ENCODE measurements at regions not wholly inside any gene's neighbourhood (a gene's known extent, or its start where the extent isn't known, plus 50 kb on each side); places are given as distances from the start of the nearest gene placed in this dataset.

GRCh38 chr13:84570831-84571230 is 688.6 kb upstream of the SLITRK1 start:
- intact Hi-C loops (cut with DNase I), result no loop called here
- TF ChIP-seq CTCF (IDR thresholded peaks at IDR 0.05), result no peak
- TF ChIP-seq POLR2A (IDR thresholded peaks at IDR 0.05), result no peak
- no peak overlapping the region for H3K4me3 ChIP-seq
- WGBS, 2 donors, result 82 to 90% methylated on average over 2 of the region's 2 CpGs
- no peaks in the 10 kb centered on the region for H3K36me3 ChIP-seq
- no peaks in the 10 kb centered on the region for H3K27me3 ChIP-seq
- no peak overlapping the region for H3K27ac ChIP-seq
- H3K4me1 ChIP-seq, result no peaks in the 10 kb centered on the region
- no peak for DNase-seq
- H3K9me3 ChIP-seq, result no peaks in the 10 kb centered on the region

DNA sequence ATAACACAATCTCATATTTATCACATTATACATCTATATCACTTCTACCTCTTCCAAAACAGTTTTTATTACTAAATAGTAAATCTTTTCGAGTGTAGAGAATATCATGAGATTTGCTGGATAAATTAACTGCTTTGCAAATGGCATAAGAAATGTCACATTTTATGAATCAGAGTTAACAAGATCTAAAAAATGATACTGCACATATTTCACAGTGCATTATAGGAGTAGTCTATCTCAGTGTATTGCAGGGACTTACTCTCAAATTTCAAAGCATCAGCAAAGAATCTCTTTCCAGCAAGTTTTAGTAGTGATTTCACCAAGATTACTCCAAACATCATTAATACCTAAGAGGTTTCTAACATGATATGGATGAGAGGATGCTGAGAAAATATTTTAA is 687.1 kb upstream of the SLITRK1 start:
- Histone ChIP-seq H3K4me3 (no peak overlapping the region), H3K9me3 (no peaks in the 10 kb centered on the region), H3K4me1 (no peaks in the 10 kb centered on the region), H3K36me3 (no peaks in the 10 kb centered on the region), H3K27me3 (no peaks in the 10 kb centered on the region), H3K27ac (no peak overlapping the region)
- TF ChIP-seq POLR2A (IDR thresholded peaks at IDR 0.05) (no peak), CTCF (IDR thresholded peaks at IDR 0.05) (no peak)
- WGBS, 2 donors, result 67 to 75% methylated on average over 1 of the region's 1 CpG
- intact Hi-C loops (cut with DNase I), result no loop called here
- DNase-seq, result no peak

GRCh38 chr13:84567848-84568247 is 685.6 kb upstream of the SLITRK1 start:
- Histone ChIP-seq H3K27ac (no peak overlapping the region), H3K4me3 (no peak overlapping the region), H3K9me3 (no peaks in the 10 kb centered on the region), H3K36me3 (no peaks in the 10 kb centered on the region), H3K27me3 (no peaks in the 10 kb centered on the region), H3K4me1 (no peaks in the 10 kb centered on the region)
- TF ChIP-seq CTCF (IDR thresholded peaks at IDR 0.05), result no peak
- no peak for TF ChIP-seq POLR2A (IDR thresholded peaks at IDR 0.05)
- 23 to 25% methylated on average over 1 of the region's 1 CpG for WGBS, 2 donors
- no peak for DNase-seq
- intact Hi-C loops (cut with DNase I), result no loop called here

- 87 to 100% methylated on average over 2 of the region's 2 CpGs for WGBS, 2 donors
- intact Hi-C loops (cut with DNase I), result no loop called here
- TF ChIP-seq CTCF (IDR thresholded peaks at IDR 0.05) (no peak), POLR2A (IDR thresholded peaks at IDR 0.05) (no peak)
- Histone ChIP-seq H3K36me3 (no peaks in the 10 kb centered on the region), H3K4me3 (no peak overlapping the region), H3K27me3 (no peaks in the 10 kb centered on the region), H3K9me3 (no peaks in the 10 kb centered on the region), H3K4me1 (no peaks in the 10 kb centered on the region), H3K27ac (no peak overlapping the region)
- no peak for DNase-seq
These were observed 684.5 kb upstream of the SLITRK1 start for GRCh38 chr13:84566780-84567179.

GRCh38 chr13:84563611-84564010 is 681.3 kb upstream of the SLITRK1 start:
- Histone ChIP-seq H3K27ac (no peak overlapping the region), H3K9me3 (no peaks in the 10 kb centered on the region), H3K27me3 (no peaks in the 10 kb centered on the region), H3K4me3 (no peak overlapping the region), H3K4me1 (no peaks in the 10 kb centered on the region), H3K36me3 (no peaks in the 10 kb centered on the region)
- 70 to 82% methylated on average over 3 of the region's 3 CpGs for WGBS, 2 donors
- intact Hi-C loops (cut with DNase I), result no loop called here
- no peak for TF ChIP-seq CTCF (IDR thresholded peaks at IDR 0.05)
- no peak for TF ChIP-seq POLR2A (IDR thresholded peaks at IDR 0.05)
- DNase-seq, result no peak

Measured in esophagus squamous epithelium (tissue), 5 donors.